Tibial nerve (tissue), 4 donors: ENCODE measurements at regions not wholly inside any gene's neighbourhood (a gene's known extent, or its start where the extent isn't known, plus 50 kb on each side); places are given as distances from the start of the nearest gene placed in this dataset.

ENCODE experiments used
- CTCF ChIP-seq, 5 experiments: fragments of 200-600 bp in 3 of 5; fragments of 450-650 bp in 2 of 5; sonication (generic) in 3 of 5; IDR thresholded peaks; one replicate each; pipeline ENCODE4 v1.5.1; 2016 to 2019; ENCODE audit warnings: antibody characterized with exemption in 5 of 5, mild to moderate bottlenecking in 3 of 5, moderate library complexity in 2 of 5
- EP300 ChIP-seq, 2 donors: sonication (generic); formaldehyde crosslinking; IDR thresholded peaks; one replicate each; pipeline ENCODE4 v1.6.1; 2017; ENCODE audit warnings: antibody characterized with exemption in 2 of 2, mild to moderate bottlenecking in 1 of 2
- POLR2A ChIP-seq, 2 donors: fragments of 450-650 bp; IDR thresholded peaks; one replicate each; pipeline ENCODE4 v1.6.1; 2017; ENCODE audit warnings: antibody characterized with exemption in 2 of 2, mild to moderate bottlenecking in 2 of 2, moderate library complexity in 2 of 2

DNA sequence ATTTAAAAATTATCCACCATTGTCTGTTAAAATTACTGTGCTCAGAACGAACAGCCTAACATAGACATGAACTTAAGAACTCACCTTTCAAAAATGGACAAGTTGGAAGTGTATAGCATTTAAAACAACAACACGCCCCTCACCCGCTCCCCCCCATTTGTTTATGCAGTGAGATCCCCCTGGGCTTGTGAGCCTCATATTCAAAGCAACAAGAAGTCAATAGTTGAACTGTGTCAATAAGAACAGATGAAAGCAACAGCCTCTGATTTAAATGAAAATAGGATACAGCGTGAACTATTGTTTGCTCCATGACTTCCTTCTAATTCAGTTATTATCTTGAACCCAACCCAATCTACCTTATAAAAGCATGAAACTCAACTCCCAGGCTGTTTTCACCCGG is 314.2 kb downstream of the BLID start:
- TF ChIP-seq POLR2A (IDR thresholded peaks at IDR 0.05) (no peak), CTCF (IDR thresholded peaks at IDR 0.05) (no peak), EP300 (IDR thresholded peaks at IDR 0.05) (no peak)
